22Rv1 (cell line): ENCODE measurements at regions not wholly inside any gene's neighbourhood (a gene's known extent, or its start where the extent isn't known, plus 50 kb on each side); places are given as distances from the start of the nearest gene placed in this dataset.

ENCODE experiments used
- H3K27ac ChIP-seq: fragments of 450-650 bp; 2 replicates; pipeline ENCODE4 v1.5.1; 2017
- CTCF ChIP-seq: fragments of 450-650 bp; IDR thresholded peaks from 2 replicates; pipeline ENCODE4 v1.5.1; 2017; ENCODE audit warnings: mild to moderate bottlenecking
- ZFX ChIP-seq: fragments of 450-650 bp; IDR thresholded peaks from 2 replicates; pipeline ENCODE4 v1.6.1; 2017; ENCODE audit warnings: antibody characterized with exemption, borderline replicate concordance

GRCh38 chr21:16079830-16080229, 350.0 kb downstream of the USP25 start:
- TF ChIP-seq CTCF (no peak), ZFX (no peak)
- H3K27ac ChIP-seq, result peak overlapping the region; percentile 82

GRCh38 chr21:16081304-16081703, 351.5 kb downstream of the USP25 start:
- TF ChIP-seq ZFX (no peak), CTCF (no peak)
- H3K27ac ChIP-seq, result peak overlapping the region; percentile 82

- peak overlapping the region; percentile 82; the same call in 1 of the 2 replicates for H3K27ac ChIP-seq
- TF ChIP-seq CTCF (peak; percentile 74), ZFX (no peak)
Measured at GRCh38 chr21:16082038-16082816, 352.4 kb downstream of the USP25 start.

- TF ChIP-seq CTCF (no peak), ZFX (no peak)
- peak overlapping the region; percentile 19; the same call in 1 of the 2 replicates for H3K27ac ChIP-seq
Measured at GRCh38 chr21:16084776-16085364, 355.1 kb downstream of the USP25 start.

- peak overlapping the region; percentile 19; the same call in 1 of the 2 replicates for H3K27ac ChIP-seq
- TF ChIP-seq CTCF (no peak), ZFX (no peak)
Measured at GRCh38 chr21:16085421-16085820, 355.6 kb downstream of the USP25 start.

GRCh38 chr21:16086121-16086520, 356.3 kb downstream of the USP25 start:
- H3K27ac ChIP-seq, result peak overlapping the region; percentile 38
- no peak for TF ChIP-seq ZFX

- TF ChIP-seq CTCF (no peak), ZFX (no peak)
- H3K27ac ChIP-seq, result peak overlapping the region; percentile 38
Measured at GRCh38 chr21:16086936-16087335, 357.2 kb downstream of the USP25 start.
